A549 (cell line): ENCODE measurements at regions not wholly inside any gene's neighbourhood (a gene's known extent, or its start where the extent isn't known, plus 50 kb on each side); places are given as distances from the start of the nearest gene placed in this dataset.

ENCODE experiments used
- CTCF ChIP-seq: fragments of >200 bp; sonication (Bioruptor Twin); formaldehyde crosslinking; IDR thresholded peaks from 3 replicates; pipeline ENCODE4 v1.5.1; 2016
- MAX ChIP-seq: IDR thresholded peaks from 2 replicates; pipeline ENCODE4 v1.6.1; 2012

DNA sequence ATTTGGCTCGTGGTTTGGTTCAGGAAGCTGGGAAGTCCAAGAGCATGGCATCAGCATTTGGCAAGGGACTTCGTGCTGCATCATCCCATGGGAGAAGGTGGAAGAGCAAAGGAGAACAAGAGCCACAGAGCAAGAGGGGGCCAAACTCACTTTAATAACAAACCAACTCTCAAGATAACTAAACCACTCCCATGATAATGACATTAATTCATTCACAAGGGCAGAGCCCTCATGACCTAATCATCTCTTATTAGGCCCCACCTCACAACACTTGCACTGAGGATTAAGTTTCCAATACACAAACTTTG is 113.4 kb upstream of the ATXN3L start:
- no peak for TF ChIP-seq MAX
- TF ChIP-seq CTCF: no peak
